Endothelial cell of umbilical vein (primary cell): ENCODE measurements at regions not wholly inside any gene's neighbourhood (a gene's known extent, or its start where the extent isn't known, plus 50 kb on each side); places are given as distances from the start of the nearest gene placed in this dataset.

ENCODE experiments used
- BruUV-seq: library from RNA; stranded (reverse); fragments of 400-500 nt; replicated peaks from 2 replicates; lab custom pipeline; 2021; lab: Mats Ljungman, UMichigan
- CTCF ChIA-PET: fragments of 300-600, 350-600 bp; sonication (Branson Sonifier 250); formaldehyde crosslinking; loops from one replicate; lab custom pipeline; 2021; ENCODE audit warnings: antibody characterized with exemption, inconsistent platforms; lab: Charles Lee
- POLR2A ChIA-PET: fragments of 300-600, 350-600 bp; sonication (Branson Sonifier 250); formaldehyde crosslinking; loops from one replicate; lab custom pipeline; 2021; ENCODE audit warnings: antibody characterized with exemption, inconsistent platforms; lab: Charles Lee
- DNase-seq: peaks from one replicate; pipeline ENCODE4 v3.0.0-alpha.2; 2011; ENCODE audit warnings: low read depth, low spot score
- FAIRE-seq: peaks from 2 replicates; lab custom pipeline; 2011; peaks lifted over from hg19 to GRCh38; lab: Jason Lieb, UNC
- H2AFZ ChIP-seq: 2 replicates; pipeline ENCODE4 v1.6.0; 2012; ENCODE audit warnings: low read depth, low read length, control low read depth, inconsistent platforms
- H3K27ac ChIP-seq: 2 replicates; pipeline ENCODE4 v1.5.1; 2011; ENCODE audit warnings: low read depth, mild to moderate bottlenecking, control low read depth, low read length, moderate library complexity; ENCODE audit not compliant: insufficient read depth
- H3K27me3 ChIP-seq, 2 experiments: 2 replicates each; pipeline versions ENCODE4 v1.6.0 to v1.6.1; 2011; ENCODE audit warnings: low read length in 2 of 2, mixed read lengths in 1 of 2; ENCODE audit not compliant: control insufficient read depth in 2 of 2, insufficient read depth in 2 of 2
- H3K36me3 ChIP-seq, 2 experiments: 2 replicates in 1 of 2; 3 replicates in 1 of 2; pipeline ENCODE4 v1.5.1; 2011; ENCODE audit warnings: low read length in 2 of 2, mild to moderate bottlenecking in 1 of 2, moderate library complexity in 1 of 2; ENCODE audit not compliant: control insufficient read depth in 2 of 2, insufficient read depth in 2 of 2; ENCODE audit errors: extremely low read depth in 1 of 2
- H3K4me1 ChIP-seq: 3 replicates; pipeline ENCODE4 v1.5.1; 2011; ENCODE audit warnings: mild to moderate bottlenecking, low read length; ENCODE audit not compliant: control insufficient read depth, insufficient read depth; ENCODE audit errors: extremely low read depth
- H3K4me2 ChIP-seq: 2 replicates; pipeline ENCODE4 v1.6.1; 2011; ENCODE audit warnings: low read length, control low read depth, mixed read lengths; ENCODE audit not compliant: insufficient read depth
- H3K4me3 ChIP-seq, 3 experiments: fragments of 200-600 bp in 1 of 3; sonication (generic), shearing (Covaris generic) in 1 of 3; replicated peaks in 1 of 3; 2 replicates each; pipeline ENCODE4 v1.5.1; 2011 to 2016; ENCODE audit warnings: control low read depth in 3 of 3, low read length in 3 of 3, mild to moderate bottlenecking in 2 of 3, inconsistent platforms in 1 of 3, low read depth in 1 of 3, moderate library complexity in 1 of 3; ENCODE audit not compliant: insufficient read depth in 1 of 3
- H3K79me2 ChIP-seq: 2 replicates; pipeline ENCODE4 v1.6.0; 2012; ENCODE audit warnings: low read length, inconsistent platforms; ENCODE audit not compliant: control insufficient read depth, insufficient read depth
- H3K9ac ChIP-seq: replicated peaks from 2 replicates; pipeline ENCODE3; 2011; ENCODE audit warnings: low read length, control low read depth; ENCODE audit not compliant: insufficient read depth; ENCODE audit errors: extremely low read depth
- H3K9me1 ChIP-seq: replicated peaks from 3 replicates; pipeline ENCODE4 v1.6.0; 2011; ENCODE audit warnings: mild to moderate bottlenecking, low read length; ENCODE audit not compliant: control insufficient read depth, insufficient read depth; ENCODE audit errors: extremely low read depth
- H3K9me3 ChIP-seq: replicated peaks from 2 replicates; pipeline ENCODE4 v1.5.1; 2012; ENCODE audit warnings: low read length, inconsistent platforms; ENCODE audit not compliant: control insufficient read depth, insufficient read depth
- H4K20me1 ChIP-seq: replicated peaks from 2 replicates; pipeline ENCODE3; 2011; ENCODE audit warnings: mild to moderate bottlenecking, low read length; ENCODE audit not compliant: control insufficient read depth, insufficient read depth; ENCODE audit errors: extremely low read depth
- EZH2 ChIP-seq: IDR thresholded peaks from 2 replicates; pipeline ENCODE4 v1.6.1; 2012; ENCODE audit warnings: borderline replicate concordance, low read depth, mild to moderate bottlenecking, moderate library complexity, low read length, inconsistent platforms; ENCODE audit not compliant: severe bottlenecking
- FOS ChIP-seq: IDR thresholded peaks from 2 replicates; pipeline ENCODE4 v1.6.1; 2011; ENCODE audit warnings: mild to moderate bottlenecking, low read length, moderate library complexity, borderline replicate concordance; ENCODE audit not compliant: insufficient read depth
- GATA2 ChIP-seq: IDR thresholded peaks from 2 replicates; pipeline ENCODE4 v1.7.0; 2011; ENCODE audit warnings: low read depth, mild to moderate bottlenecking, moderate library complexity, mixed read lengths, low read length; ENCODE audit not compliant: insufficient read length, insufficient read depth
- JUN ChIP-seq: IDR thresholded peaks from 2 replicates; pipeline ENCODE4 v1.6.1; 2011; ENCODE audit warnings: borderline replicate concordance, low read depth; ENCODE audit not compliant: insufficient read length, insufficient read depth
- MYC ChIP-seq: IDR thresholded peaks from one replicate; pipeline ENCODE4 v1.6.1; 2011; ENCODE audit warnings: mild to moderate bottlenecking, low read depth, low read length
- POLR2A ChIP-seq: IDR thresholded peaks from 2 replicates; pipeline ENCODE4 v1.6.1; 2012; ENCODE audit warnings: low read depth, mild to moderate bottlenecking, control low read depth, low read length
- POLR2AphosphoS5 ChIP-seq: IDR thresholded peaks from 2 replicates; pipeline ENCODE4 v1.6.1; 2012; ENCODE audit warnings: low read depth, mild to moderate bottlenecking, control low read depth, low read length, moderate library complexity; ENCODE audit not compliant: insufficient read depth
- dilution Hi-C: fragments of 300-500 bp; cut with MboI; formaldehyde crosslinking; loops from one replicate; pipeline ENCODE4 v1.15.0; 2019; ENCODE audit warnings: low sequenced_read_pairs; ENCODE audit not compliant: extremely low pct_ligation_motif_present
- intact Hi-C: fragments of 100-400 bp; cut with micrococcal nuclease; formaldehyde crosslinking; loops from one replicate; pipeline ENCODE4 v1.10.0; 2022
- TF ChIP-seq, protein P1 (sequence below), 2 donors: IDR thresholded peaks; 1 replicate in 1 of 2; 2 replicates in 1 of 2; pipeline ENCODE4 v1.5.1; 2011; ENCODE audit warnings: low read length in 2 of 2, mild to moderate bottlenecking in 2 of 2, moderate library complexity in 2 of 2, control low read depth in 1 of 2, inconsistent platforms in 1 of 2, low read depth in 1 of 2; ENCODE audit not compliant: insufficient read depth in 1 of 2; ENCODE audit errors: extremely low read depth in 1 of 2
- TF ChIP-seq, protein P2 (sequence below): IDR thresholded peaks from 2 replicates; pipeline ENCODE4 v1.6.1; 2011; ENCODE audit not compliant: insufficient read depth, insufficient read length

DNA sequence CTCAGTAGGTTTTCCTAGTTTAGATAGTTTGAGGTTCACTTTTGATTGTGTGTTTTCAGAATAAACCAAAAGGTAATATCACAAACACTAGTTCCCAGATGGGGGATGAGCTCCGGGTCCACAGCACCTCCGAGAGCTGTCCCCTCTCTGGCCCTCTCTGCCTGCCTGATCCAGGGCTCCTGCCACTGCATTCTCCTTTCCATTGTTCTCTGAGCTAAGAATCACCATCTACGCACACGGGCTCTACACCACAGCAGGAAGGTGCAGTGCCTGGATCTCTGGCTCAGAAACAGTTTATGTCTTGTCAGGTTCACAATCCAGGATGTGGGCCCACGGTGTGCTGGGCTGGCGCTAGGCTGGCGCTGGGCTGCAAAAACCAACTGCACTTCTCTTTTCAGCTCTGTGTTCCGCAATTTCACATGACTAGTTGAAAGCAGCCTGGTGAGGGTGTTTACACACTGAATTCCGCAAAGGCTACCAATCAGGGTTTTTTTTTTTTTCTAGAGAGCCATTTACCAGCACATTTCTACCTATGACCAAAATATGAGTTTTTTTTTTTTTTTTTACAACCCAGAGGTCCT is 167.5 kb downstream of the SOD2 start:
- no peak overlapping the region for H2AFZ ChIP-seq
- dilution Hi-C loops, result no loop called here
- no peaks in the 10 kb centered on the region for H3K79me2 ChIP-seq
- H3K9me1 ChIP-seq, result no peaks in the 10 kb centered on the region
- no peaks in the 10 kb centered on the region for H4K20me1 ChIP-seq
- POLR2A ChIA-PET, result no interaction called here
- no peaks in the 10 kb centered on the region for H3K27me3 ChIP-seq
- H3K9ac ChIP-seq, result no peak overlapping the region
- BruUV-seq, result no TSS peak
- no peak for DNase-seq
- no peaks in the 10 kb centered on the region for H3K36me3 ChIP-seq
- TF ChIP-seq, protein P1, sequence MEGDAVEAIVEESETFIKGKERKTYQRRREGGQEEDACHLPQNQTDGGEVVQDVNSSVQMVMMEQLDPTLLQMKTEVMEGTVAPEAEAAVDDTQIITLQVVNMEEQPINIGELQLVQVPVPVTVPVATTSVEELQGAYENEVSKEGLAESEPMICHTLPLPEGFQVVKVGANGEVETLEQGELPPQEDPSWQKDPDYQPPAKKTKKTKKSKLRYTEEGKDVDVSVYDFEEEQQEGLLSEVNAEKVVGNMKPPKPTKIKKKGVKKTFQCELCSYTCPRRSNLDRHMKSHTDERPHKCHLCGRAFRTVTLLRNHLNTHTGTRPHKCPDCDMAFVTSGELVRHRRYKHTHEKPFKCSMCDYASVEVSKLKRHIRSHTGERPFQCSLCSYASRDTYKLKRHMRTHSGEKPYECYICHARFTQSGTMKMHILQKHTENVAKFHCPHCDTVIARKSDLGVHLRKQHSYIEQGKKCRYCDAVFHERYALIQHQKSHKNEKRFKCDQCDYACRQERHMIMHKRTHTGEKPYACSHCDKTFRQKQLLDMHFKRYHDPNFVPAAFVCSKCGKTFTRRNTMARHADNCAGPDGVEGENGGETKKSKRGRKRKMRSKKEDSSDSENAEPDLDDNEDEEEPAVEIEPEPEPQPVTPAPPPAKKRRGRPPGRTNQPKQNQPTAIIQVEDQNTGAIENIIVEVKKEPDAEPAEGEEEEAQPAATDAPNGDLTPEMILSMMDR (IDR thresholded peaks at IDR 0.05; ENCODE audit: extremely low read depth in 1 of 2, insufficient read depth in 1 of 2, low read depth in 1 of 2, low read length in 2 of 2), result no peak
- TF ChIP-seq JUN (no peak), EZH2 (no peak), MYC (no peak), FOS (no peak), POLR2A (no peak), GATA2 (no peak), POLR2AphosphoS5 (no peak)
- TF ChIP-seq, protein P2, sequence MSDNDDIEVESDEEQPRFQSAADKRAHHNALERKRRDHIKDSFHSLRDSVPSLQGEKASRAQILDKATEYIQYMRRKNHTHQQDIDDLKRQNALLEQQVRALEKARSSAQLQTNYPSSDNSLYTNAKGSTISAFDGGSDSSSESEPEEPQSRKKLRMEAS, result no peak
- H3K4me2 ChIP-seq, result no peak overlapping the region
- intact Hi-C loops, result no loop called here
- FAIRE-seq, result no peak
- H3K9me3 ChIP-seq, result peaks cover 4% of the 10 kb centered on the region
- no peak overlapping the region for H3K27ac ChIP-seq
- CTCF ChIA-PET, result no interaction called here
- H3K4me1 ChIP-seq, result no peaks in the 10 kb centered on the region
- no peak overlapping the region for H3K4me3 ChIP-seq
